ENCODE measurements at regions not wholly inside any gene's neighbourhood (a gene's known extent, or its start where the extent isn't known, plus 50 kb on each side); places are given as distances from the start of the nearest gene placed in this dataset.

DNA sequence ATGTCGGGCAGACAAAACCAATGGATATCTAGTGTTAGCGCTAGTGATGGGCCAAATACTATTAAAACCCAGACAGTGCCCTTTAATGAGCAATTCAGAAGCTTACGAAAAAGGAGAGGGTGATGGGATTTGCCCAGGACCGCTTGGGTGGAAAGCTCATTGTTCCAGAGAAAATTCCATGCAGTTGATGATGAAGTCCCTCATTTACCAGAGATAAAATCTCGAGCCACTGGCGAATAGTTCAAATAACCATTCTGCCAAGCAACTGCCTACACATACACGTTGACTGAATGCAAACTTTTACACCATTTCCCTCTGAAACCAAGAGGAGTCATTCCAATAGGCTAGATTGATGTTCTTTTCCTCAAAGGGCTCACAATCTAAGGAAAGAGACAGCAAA, 73.6 kb upstream of the ARL4C start:
- TF ChIP-seq, protein P1, sequence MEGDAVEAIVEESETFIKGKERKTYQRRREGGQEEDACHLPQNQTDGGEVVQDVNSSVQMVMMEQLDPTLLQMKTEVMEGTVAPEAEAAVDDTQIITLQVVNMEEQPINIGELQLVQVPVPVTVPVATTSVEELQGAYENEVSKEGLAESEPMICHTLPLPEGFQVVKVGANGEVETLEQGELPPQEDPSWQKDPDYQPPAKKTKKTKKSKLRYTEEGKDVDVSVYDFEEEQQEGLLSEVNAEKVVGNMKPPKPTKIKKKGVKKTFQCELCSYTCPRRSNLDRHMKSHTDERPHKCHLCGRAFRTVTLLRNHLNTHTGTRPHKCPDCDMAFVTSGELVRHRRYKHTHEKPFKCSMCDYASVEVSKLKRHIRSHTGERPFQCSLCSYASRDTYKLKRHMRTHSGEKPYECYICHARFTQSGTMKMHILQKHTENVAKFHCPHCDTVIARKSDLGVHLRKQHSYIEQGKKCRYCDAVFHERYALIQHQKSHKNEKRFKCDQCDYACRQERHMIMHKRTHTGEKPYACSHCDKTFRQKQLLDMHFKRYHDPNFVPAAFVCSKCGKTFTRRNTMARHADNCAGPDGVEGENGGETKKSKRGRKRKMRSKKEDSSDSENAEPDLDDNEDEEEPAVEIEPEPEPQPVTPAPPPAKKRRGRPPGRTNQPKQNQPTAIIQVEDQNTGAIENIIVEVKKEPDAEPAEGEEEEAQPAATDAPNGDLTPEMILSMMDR (conservative IDR thresholded peaks at IDR 0.05; ENCODE audit: low read depth, low read length): no peak
- TF ChIP-seq EZH2 (IDR thresholded peaks at IDR 0.05; ENCODE audit: low read length, unreplicated experiment): no peak
- no peak for TF ChIP-seq EZH2phosphoT487 (IDR thresholded peaks at IDR 0.05; ENCODE audit: borderline replicate concordance, low read length)
